ENCODE measurements at regions not wholly inside any gene's neighbourhood (a gene's known extent, or its start where the extent isn't known, plus 50 kb on each side); places are given as distances from the start of the nearest gene placed in this dataset.

DNA sequence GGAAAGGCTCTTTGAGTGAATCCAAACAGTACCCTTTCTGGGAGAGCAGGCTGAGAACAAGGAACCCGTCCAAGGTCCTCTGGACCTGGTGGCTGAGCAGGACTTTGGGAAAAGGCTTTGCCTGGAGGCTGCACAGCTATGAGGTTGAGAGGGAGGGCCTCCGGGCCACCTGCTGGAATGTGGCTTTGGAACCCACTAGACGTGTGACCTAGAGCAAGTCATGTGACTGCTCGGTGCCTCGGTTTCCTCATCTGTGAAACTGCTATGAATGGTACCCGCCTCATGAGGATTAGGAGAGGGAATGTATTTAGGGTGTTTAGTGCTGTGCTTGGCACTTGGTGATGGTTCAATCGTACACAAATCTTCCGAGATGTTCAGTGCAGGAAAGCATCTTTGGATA lies 50.4 kb downstream of the HAPSTR1 start:
- no peak overlapping the region for H3K4me3 ChIP-seq (ENCODE audit: low read depth, low read length, poor library complexity, severe bottlenecking)
- DNase-seq (ENCODE audit: low spot score), result no peak
- no peak overlapping the region for H3K27ac ChIP-seq (ENCODE audit: low read depth, low read length, poor library complexity, severe bottlenecking)
- no TSS peak for BruUV-seq (replicated peaks)
- ChIA-PET CTCF (no interaction called here), POLR2A (ENCODE audit: low non-redundant PET) (no interaction called here)
- H3K4me1 ChIP-seq (ENCODE audit: insufficient read depth, low read length, poor library complexity, severe bottlenecking), result peaks cover 22% of the 10 kb centered on the region
- TF ChIP-seq EZH2 (IDR thresholded peaks at IDR 0.05; ENCODE audit: borderline replicate concordance, low read depth, low read length, poor library complexity, severe bottlenecking), result no peak
- TF ChIP-seq, protein P1, sequence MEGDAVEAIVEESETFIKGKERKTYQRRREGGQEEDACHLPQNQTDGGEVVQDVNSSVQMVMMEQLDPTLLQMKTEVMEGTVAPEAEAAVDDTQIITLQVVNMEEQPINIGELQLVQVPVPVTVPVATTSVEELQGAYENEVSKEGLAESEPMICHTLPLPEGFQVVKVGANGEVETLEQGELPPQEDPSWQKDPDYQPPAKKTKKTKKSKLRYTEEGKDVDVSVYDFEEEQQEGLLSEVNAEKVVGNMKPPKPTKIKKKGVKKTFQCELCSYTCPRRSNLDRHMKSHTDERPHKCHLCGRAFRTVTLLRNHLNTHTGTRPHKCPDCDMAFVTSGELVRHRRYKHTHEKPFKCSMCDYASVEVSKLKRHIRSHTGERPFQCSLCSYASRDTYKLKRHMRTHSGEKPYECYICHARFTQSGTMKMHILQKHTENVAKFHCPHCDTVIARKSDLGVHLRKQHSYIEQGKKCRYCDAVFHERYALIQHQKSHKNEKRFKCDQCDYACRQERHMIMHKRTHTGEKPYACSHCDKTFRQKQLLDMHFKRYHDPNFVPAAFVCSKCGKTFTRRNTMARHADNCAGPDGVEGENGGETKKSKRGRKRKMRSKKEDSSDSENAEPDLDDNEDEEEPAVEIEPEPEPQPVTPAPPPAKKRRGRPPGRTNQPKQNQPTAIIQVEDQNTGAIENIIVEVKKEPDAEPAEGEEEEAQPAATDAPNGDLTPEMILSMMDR (conservative IDR thresholded peaks at IDR 0.05; ENCODE audit: low read depth, low read length), result no peak
- H3K27me3 ChIP-seq (replicated peaks; ENCODE audit: insufficient read depth, low read depth, low read length, poor library complexity), result no peaks in the 10 kb centered on the region
- intact Hi-C loops (cut with micrococcal nuclease; ENCODE audit: unreplicated experiment), result loop anchor here (10.0 kb wide), 1 partner anchor 503 kb away; no protein-coding TSS in a partner anchor
- no peaks in the 10 kb centered on the region for H3K9me3 ChIP-seq (ENCODE audit: low read depth, low read length, poor library complexity, severe bottlenecking)
- no peaks in the 10 kb centered on the region for H3K36me3 ChIP-seq (ENCODE audit: insufficient read depth, low read length, poor library complexity, severe bottlenecking)

DNA sequence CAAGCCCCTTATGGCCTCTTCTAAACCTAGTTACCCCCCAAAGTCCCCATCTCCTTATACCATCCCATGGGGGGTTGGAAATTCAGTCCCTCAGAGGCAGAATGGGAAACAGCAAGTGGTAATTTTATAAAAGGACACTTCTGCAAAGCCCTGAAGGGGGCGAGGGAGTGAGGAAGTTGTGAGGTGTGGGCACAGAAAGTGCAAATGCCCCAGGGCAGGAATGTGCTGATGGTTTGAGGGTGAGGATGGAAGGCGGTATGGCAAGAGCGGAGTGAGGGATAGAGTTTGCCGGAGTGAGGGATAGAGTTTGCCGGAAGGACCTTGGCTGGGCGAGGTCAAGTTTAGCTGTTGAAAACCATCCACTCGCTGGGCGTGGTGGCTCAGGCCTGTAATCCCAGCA lies 52.7 kb downstream of the HAPSTR1 start:
- H3K27ac ChIP-seq (ENCODE audit: low read depth, low read length, poor library complexity, severe bottlenecking), result no peak overlapping the region
- no peaks in the 10 kb centered on the region for H3K27me3 ChIP-seq (replicated peaks; ENCODE audit: insufficient read depth, low read depth, low read length, poor library complexity)
- H3K36me3 ChIP-seq (ENCODE audit: insufficient read depth, low read length, poor library complexity, severe bottlenecking), result no peaks in the 10 kb centered on the region
- ChIA-PET CTCF (no interaction called here), POLR2A (ENCODE audit: low non-redundant PET) (no interaction called here)
- no peak overlapping the region for H3K4me3 ChIP-seq (ENCODE audit: low read depth, low read length, poor library complexity, severe bottlenecking)
- no peak for DNase-seq (ENCODE audit: low spot score)
- BruUV-seq (replicated peaks), result no TSS peak
- no peaks in the 10 kb centered on the region for H3K9me3 ChIP-seq (ENCODE audit: low read depth, low read length, poor library complexity, severe bottlenecking)
- TF ChIP-seq, protein P1 (conservative IDR thresholded peaks at IDR 0.05; ENCODE audit: low read depth, low read length), result no peak
- no peak for TF ChIP-seq EZH2 (IDR thresholded peaks at IDR 0.05; ENCODE audit: borderline replicate concordance, low read depth, low read length, poor library complexity, severe bottlenecking)
- intact Hi-C loops (cut with micrococcal nuclease; ENCODE audit: unreplicated experiment), result loop anchor here (10.0 kb wide), 1 partner anchor 501 kb away; no protein-coding TSS in a partner anchor
- peaks cover 31% of the 10 kb centered on the region for H3K4me1 ChIP-seq (ENCODE audit: insufficient read depth, low read length, poor library complexity, severe bottlenecking)

DNA sequence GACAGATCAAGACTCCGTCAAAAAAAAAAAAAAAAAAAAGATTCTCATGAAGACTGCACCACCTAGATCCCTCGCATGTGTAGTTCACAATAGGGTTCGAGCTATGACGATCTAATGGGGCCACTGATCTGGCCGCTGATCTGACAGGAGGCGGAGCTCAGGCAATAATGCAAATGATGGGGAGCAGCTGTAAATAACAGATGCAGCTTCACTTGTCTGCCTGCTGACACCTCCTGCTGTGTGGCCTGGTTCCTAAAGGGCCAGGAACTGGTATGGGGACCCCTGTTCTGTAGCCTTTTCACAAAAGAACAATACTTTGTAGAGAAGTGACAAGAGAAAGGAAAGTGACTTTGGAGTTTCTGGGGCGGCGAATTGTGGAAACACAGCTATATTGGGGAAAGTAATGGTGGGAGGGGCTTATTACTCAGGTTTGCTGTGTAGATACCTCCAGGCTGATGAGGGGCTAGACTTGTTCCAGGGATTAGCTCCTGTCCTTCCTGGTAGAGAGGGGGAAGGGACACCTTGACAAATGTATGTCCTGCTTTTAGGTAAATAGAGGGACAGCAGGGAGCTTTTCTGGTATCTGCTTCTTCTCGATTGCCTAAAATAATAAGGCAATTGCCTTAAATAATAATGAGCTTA lies 57.1 kb downstream of the HAPSTR1 start:
- Histone ChIP-seq H3K9me3 (ENCODE audit: low read depth, low read length, poor library complexity, severe bottlenecking) (no peaks in the 10 kb centered on the region), H3K27me3 (replicated peaks; ENCODE audit: insufficient read depth, low read depth, low read length, poor library complexity) (no peaks in the 10 kb centered on the region), H3K4me1 (ENCODE audit: insufficient read depth, low read length, poor library complexity, severe bottlenecking) (peaks cover 54% of the 10 kb centered on the region), H3K4me3 (ENCODE audit: low read depth, low read length, poor library complexity, severe bottlenecking) (no peak overlapping the region), H3K27ac (ENCODE audit: low read depth, low read length, poor library complexity, severe bottlenecking) (no peak overlapping the region), H3K36me3 (ENCODE audit: insufficient read depth, low read length, poor library complexity, severe bottlenecking) (no peaks in the 10 kb centered on the region)
- no TSS peak for BruUV-seq (replicated peaks)
- no peak for TF ChIP-seq EZH2 (IDR thresholded peaks at IDR 0.05; ENCODE audit: borderline replicate concordance, low read depth, low read length, poor library complexity, severe bottlenecking)
- TF ChIP-seq, protein P1 (conservative IDR thresholded peaks at IDR 0.05; ENCODE audit: low read depth, low read length), result no peak
- intact Hi-C loops (cut with micrococcal nuclease; ENCODE audit: unreplicated experiment), result loop anchor here (10.0 kb wide), 1 partner anchor 496 kb away; no protein-coding TSS in a partner anchor
- ChIA-PET CTCF (no interaction called here), POLR2A (ENCODE audit: low non-redundant PET) (interaction anchor here (1.0 kb wide), 1 partner anchor 56 kb away, joined by 3 read pairs; no protein-coding TSS in a partner anchor)
- no peak for DNase-seq (ENCODE audit: low spot score)
